Activated T-cell treated with anti-CD3 and anti-CD28 coated beads for 24 hours (primary cell): ENCODE measurements at regions not wholly inside any gene's neighbourhood (a gene's known extent, or its start where the extent isn't known, plus 50 kb on each side); places are given as distances from the start of the nearest gene placed in this dataset.

ENCODE experiments used
- DNase-seq: peaks from one replicate; pipeline ENCODE4 v3.0.0-alpha.2; 2020; ENCODE audit warnings: low read depth

GRCh38 chr15:45743426-45744235 lies 108.8 kb downstream of the SQOR start:
- no peak for DNase-seq

- DNase-seq, result no peak
Observed at GRCh38 chr15:45744236-45744589, 109.4 kb downstream of the SQOR start.

DNA sequence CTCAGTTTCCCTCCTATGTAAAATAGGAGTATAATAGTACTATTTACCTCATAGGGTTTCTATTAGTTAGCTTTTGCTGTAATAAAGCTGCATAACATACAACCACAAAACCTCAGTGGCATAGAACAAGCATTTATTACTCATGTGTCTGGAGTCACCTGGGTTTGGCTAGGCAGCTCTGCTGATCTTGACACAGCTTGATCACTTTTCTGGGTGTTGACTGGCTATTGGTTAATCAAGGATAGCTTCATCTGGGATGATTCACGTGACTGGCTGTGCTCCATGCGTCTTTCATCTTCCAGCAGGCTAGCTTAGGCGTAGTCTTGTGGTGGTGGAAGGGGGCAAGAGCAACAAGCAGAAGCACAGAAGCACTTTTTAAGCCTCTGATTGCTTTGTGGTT lies 112.6 kb downstream of the SQOR start:
- no peak for DNase-seq

DNA sequence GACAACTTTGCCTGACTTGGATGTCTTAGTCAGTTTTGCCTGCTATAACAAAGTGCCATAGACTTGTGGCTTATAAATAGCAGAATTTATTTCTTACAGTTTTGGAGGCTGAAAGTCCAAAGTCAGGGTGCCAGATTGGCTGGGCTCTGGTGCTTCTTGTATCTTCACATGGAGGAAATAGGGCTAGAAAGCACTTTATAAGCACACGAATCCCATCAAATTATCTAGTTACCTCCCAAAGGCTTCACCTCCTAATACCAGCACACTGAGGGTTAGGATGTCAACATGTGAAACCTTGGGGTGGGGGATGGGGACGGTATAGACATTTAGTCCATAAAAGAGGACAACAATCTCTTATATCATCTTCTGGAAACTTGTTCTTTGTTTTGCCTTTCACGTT lies 116.8 kb downstream of the SQOR start:
- DNase-seq, result no peak

DNA sequence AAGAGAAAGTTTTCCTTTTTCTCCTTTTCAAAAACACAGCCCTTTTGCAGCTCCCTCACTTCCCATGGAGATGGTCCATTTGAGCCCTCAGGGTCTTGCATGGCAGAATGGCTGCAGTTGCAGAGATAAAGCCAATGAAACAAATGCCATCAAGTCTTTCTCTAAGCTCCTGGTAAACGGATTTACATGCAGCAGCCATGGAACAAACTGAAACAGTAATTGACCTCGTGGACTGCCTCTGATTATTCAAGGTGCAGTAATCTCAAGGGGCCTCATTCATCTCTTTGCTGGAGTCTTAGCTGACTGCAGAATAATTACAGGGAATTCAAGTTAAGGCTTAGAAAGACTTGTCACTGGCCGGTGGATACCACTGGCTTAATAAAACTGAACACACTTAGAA lies 125.1 kb downstream of the SQOR start:
- no peak for DNase-seq

DNA sequence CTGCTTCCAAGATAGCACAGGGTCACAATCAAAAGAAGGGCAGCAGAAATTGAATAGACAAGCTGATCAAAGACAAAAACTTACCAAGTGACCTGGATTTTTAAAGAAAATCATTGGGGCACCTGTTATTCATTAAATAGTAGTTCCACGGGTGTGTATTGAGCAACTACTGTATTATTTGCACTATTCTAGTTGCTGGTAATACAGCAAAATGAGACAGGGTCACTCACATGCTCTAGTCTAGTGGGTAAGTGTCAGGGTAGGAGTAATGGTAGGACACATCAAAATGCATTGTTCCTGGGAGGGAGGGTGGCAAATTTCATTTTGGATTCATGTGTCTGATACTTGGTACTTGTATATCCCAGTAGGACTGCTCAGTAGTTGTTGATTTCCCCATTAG lies 127.9 kb downstream of the SQOR start:
- no peak for DNase-seq

- no peak for DNase-seq
Observed at GRCh38 chr15:45763170-45763869, 128.5 kb downstream of the SQOR start.

- no peak for DNase-seq
Observed at GRCh38 chr15:45773149-45773548, 138.3 kb downstream of the SQOR start.

- no peak for DNase-seq
Observed at GRCh38 chr15:45776772-45777171, 141.9 kb downstream of the SQOR start.

GRCh38 chr15:45777781-45778180 lies 143.0 kb downstream of the SQOR start:
- DNase-seq, result no peak

GRCh38 chr15:45780352-45780751 lies 145.5 kb downstream of the SQOR start:
- DNase-seq, result no peak

- DNase-seq, result no peak
Observed at GRCh38 chr15:45784656-45785055, 149.8 kb downstream of the SQOR start.

GRCh38 chr15:45785897-45786296 lies 151.1 kb downstream of the SQOR start:
- DNase-seq, result no peak

DNA sequence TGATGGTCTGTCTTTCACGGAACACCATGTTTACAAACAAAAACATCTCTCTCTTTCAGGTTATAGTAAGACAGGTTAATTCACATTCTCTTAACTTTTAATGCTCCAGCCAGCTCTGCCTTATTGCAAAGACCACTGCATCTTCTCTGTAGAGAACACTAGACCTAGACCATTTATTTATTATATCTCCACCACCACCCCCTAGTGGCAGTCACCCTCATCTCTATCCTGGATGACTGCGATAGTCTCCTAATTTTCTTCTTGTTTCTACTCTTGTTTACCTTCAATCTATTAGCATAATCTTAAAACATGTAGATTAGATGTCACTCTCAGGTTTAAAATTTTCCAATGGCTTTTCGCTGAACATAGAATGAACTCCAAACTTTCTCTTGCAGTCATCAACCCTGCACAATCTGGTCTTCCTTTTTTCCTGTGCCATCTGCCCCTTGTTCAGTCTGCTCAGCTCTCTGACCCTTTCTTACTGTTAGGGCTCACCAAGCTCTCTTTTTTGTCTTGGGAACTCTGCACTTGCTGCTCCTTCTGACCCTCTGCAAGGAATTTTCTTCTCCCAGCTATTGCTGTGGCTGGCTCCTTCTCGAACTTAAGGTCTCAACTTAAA lies 155.6 kb downstream of the SQOR start:
- DNase-seq, result no peak

DNA sequence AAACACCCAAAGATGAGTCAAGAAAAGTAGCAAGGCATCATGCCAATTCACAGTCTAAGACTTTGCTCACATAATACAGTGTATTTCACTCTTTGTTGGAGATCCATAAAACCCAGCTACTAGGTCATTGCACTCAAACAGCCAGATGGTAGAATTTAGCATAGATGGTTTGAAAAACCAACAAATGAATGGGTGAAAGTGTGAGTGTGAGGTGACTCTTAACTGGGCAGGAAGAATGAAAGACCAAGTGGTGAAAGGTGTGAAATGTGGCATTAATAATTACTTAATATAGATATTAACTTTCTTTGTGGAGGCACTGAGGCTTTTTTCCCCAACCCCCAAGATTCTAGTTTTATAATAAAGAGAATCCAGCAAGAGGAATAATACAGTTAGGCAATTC lies 159.5 kb downstream of the SQOR start:
- DNase-seq, result no peak

DNA sequence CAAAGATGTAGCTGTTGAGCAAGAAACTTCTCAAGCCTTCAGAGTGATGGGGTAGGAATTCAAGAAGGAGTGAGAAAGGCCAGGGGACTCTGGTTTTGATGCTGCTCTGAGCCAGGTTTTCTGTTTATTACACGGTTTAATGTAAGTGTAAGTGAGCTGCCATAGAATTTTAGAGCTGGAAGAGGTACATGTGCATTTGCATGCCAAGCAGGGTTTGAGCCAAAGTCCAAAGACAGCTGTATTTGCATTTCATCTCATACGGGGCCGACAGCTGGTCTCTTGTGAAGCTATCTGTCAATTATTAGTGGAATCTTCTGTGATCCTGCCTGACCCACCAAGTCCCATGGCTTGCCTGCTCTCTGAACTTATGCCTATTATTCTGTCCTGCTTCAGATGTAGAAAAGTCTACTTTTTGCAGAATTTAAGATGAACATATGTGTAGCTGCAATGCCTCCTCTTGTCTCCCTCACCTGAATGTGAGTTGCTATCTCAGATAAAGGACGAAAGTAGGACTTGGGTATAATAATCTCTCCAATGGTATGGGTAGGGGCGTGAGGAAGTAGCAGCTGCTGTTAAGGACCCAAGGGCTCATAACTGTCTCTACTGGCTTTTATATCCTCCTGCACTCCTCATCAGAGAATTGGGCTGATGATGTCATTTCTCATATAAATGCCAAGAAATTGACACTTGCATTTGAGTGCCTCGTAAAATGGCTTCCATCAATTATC lies 160.0 kb downstream of the SQOR start:
- DNase-seq, result no peak

DNA sequence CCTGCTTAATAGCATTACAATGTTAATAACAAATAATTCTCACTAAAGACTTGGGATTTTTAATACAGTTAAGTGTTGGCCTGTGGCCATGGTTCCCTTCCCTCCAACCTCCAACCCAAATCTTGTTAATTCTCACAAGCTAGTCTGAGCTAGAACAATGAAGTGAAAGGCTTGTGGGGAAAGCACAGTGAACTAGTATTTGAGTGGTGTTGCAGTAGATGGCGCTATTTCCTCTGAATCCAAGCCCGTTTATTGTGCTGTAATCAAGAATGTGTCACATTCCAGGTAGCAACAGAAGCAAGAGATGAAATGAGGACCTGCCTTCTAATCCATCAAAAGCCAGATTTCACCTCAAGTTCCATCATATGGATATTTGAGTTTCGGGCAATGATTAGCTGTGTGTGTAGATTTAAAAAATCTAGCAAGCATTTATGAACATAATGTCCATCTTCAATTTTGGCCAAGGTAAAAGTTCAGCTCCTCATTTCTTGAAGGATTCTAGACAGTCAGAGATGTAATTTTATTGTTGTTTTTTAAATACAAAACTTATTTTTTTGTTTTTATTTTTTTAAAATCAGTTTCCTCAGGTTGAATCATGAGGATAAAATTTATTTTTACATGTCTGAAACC lies 160.7 kb downstream of the SQOR start:
- DNase-seq, result no peak

GRCh38 chr15:45796433-45796832 lies 161.6 kb downstream of the SQOR start:
- no peak for DNase-seq

GRCh38 chr15:45799508-45799907 lies 164.7 kb downstream of the SQOR start:
- no peak for DNase-seq

DNA sequence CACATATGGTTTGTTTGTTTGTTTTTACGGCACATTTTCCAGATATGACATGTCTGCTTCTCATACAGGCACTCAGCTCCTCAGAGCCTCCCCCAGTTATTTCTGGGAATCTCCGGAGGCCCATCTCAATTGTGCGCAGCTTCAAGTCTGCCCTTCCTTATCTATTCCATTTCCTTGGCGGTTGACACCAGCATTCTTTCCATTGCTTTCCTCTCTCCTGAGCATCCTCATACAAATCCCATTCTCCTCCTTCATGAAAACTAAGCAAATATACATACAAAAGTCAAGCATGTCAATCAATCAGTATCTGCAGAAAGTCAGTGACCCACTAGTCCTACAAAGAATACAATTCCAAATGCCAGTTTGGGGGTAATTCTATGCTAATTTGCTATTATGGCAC lies 166.7 kb downstream of the SQOR start:
- no peak for DNase-seq

DNA sequence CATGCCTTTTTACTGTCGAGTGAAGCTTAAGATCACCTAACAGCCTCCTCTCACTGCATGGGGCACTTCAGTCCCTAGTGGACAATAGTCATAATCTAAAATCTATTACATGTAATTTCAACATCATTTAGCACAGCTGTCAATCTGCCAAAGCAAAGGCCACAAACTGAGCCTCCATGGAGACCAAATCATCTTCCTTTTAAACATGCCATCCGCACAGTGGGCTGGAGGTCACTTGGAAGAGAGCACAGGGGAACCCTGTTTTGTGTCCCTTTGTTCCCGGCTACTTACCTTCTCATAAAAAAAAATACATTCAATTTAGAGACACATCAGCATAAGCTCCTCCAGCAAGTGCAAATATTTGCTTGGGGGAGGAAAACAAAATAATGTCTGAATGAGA lies 167.3 kb downstream of the SQOR start:
- no peak for DNase-seq

DNA sequence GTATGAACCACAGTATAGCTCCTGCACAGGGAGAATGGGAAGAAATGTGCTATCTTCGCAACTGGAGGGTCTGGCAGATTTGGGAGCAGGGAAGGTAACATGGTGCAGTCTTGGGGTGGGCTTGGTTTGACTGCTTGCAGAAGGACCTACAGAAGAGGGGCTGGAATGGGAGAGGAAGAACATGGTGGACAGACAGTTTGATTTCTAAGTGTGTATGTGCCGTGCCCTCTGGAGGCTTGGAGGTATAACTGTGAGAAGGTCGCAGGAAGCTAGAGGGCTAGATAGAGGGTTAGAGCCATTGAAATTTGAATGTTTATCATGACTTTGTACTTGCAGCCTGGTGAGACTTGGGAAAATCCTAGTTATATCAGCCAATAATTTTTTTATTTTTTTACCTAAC lies 169.2 kb downstream of the SQOR start:
- DNase-seq, result no peak
